ENCODE measurements at regions not wholly inside any gene's neighbourhood (a gene's known extent, or its start where the extent isn't known, plus 50 kb on each side); places are given as distances from the start of the nearest gene placed in this dataset.

DNA sequence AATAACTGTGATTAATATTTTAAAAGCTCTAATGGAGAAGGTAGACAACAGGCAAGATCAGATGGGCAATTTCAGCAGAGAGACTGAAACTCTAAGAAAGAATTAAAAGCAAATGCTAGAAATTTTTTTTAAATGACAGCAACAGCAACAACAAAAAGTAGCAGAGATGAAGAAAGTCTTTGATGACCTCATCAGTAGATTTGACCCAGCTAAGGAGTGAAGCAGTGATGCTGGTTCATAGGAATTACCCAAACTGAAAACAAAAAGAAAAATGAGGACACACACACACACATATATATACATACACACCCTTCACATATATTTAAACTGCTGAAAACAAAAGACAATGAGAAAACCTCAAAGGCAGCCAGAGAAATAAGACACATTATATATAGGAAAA lies 197.6 kb upstream of the ARID1B start:
- RAD21 ChIA-PET (ENCODE audit: low non-redundant PET in 1 of 2, low total read pairs in 2 of 2, uncharacterized antibody in 2 of 2, unreplicated experiment in 2 of 2), result no interaction called here
- no TSS peak for BruUV-seq (replicated peaks)
- ATAC-seq, result no peak

More for the DNA sequence above, 197.6 kb upstream of the ARID1B start:
- CTCF ChIA-PET, result no interaction called here
- intact Hi-C loops (cut with micrococcal nuclease), result no loop called here
- Histone ChIP-seq H3K9me3 (ENCODE audit: control insufficient read depth in 1 of 2, insufficient read depth in 1 of 2, low read depth in 1 of 2, low read length in 2 of 2) (peaks cover 3 to 12% of the 10 kb centered on the region in 2 experiments; a peak in 2 of 4 replicates), H2AFZ (ENCODE audit: low read depth, low read length, poor library complexity, severe bottlenecking) (no peak overlapping the region), H3K4me3 (replicated peaks in 1 of 2; ENCODE audit: low read depth in 1 of 2, low read length in 2 of 2) (no peak overlapping the region), H3K27ac (ENCODE audit: low read depth, low read length) (no peak overlapping the region), H3K4me1 (ENCODE audit: control insufficient read depth in 1 of 2, insufficient read depth in 2 of 2, low read length in 2 of 2) (no peaks in the 10 kb centered on the region), H3K9me2 (ENCODE audit: insufficient read depth) (no peaks in the 10 kb centered on the region), H3K36me3 (ENCODE audit: control insufficient read depth in 1 of 2, insufficient read depth in 2 of 2, low read length in 2 of 2) (no peaks in the 10 kb centered on the region), H3K9ac (ENCODE audit: low read length) (no peak overlapping the region), H3K4me2 (ENCODE audit: low read length) (no peak overlapping the region), H3K79me2 (ENCODE audit: insufficient read depth, low read length) (no peaks in the 10 kb centered on the region), H4K20me1 (ENCODE audit: insufficient read depth) (no peaks in the 10 kb centered on the region), H3K27me3 (ENCODE audit: insufficient read depth, low read length) (no peaks in the 10 kb centered on the region)
- POLR2A ChIA-PET, result no interaction called here
- no peak for DNase-seq (ENCODE audit: low read depth, low spot score)
- TF ChIP-seq CBX3 (IDR thresholded peaks at IDR 0.05; ENCODE audit: low read depth) (no peak), CEBPB (IDR thresholded peaks at IDR 0.05; ENCODE audit: low read depth) (no peak), SP1 (IDR thresholded peaks at IDR 0.05; ENCODE audit: low read depth) (no peak), ZFX (IDR thresholded peaks at IDR 0.05) (no peak), JUND (IDR thresholded peaks at IDR 0.05) (no peak), RAD21 (IDR thresholded peaks at IDR 0.05; ENCODE audit: low read depth) (no peak), POLR2AphosphoS5 (IDR thresholded peaks at IDR 0.05; ENCODE audit: low read depth, low read length) (no peak), EZH2 (IDR thresholded peaks at IDR 0.05) (no peak), POLR2A (IDR thresholded peaks at IDR 0.05; ENCODE audit: borderline replicate concordance, extremely low read depth, insufficient read depth, insufficient read length) (no peak), EGR1 (IDR thresholded peaks at IDR 0.05; ENCODE audit: low read depth) (no peak)
- TF ChIP-seq, protein P1, sequence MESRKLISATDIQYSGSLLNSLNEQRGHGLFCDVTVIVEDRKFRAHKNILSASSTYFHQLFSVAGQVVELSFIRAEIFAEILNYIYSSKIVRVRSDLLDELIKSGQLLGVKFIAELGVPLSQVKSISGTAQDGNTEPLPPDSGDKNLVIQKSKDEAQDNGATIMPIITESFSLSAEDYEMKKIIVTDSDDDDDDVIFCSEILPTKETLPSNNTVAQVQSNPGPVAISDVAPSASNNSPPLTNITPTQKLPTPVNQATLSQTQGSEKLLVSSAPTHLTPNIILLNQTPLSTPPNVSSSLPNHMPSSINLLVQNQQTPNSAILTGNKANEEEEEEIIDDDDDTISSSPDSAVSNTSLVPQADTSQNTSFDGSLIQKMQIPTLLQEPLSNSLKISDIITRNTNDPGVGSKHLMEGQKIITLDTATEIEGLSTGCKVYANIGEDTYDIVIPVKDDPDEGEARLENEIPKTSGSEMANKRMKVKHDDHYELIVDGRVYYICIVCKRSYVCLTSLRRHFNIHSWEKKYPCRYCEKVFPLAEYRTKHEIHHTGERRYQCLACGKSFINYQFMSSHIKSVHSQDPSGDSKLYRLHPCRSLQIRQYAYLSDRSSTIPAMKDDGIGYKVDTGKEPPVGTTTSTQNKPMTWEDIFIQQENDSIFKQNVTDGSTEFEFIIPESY (IDR thresholded peaks at IDR 0.05; ENCODE audit: extremely low read depth, insufficient replicate concordance, low read length), result no peak
- TF ChIP-seq, protein P2, sequence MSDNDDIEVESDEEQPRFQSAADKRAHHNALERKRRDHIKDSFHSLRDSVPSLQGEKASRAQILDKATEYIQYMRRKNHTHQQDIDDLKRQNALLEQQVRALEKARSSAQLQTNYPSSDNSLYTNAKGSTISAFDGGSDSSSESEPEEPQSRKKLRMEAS (IDR thresholded peaks at IDR 0.05), result no peak
- TF ChIP-seq, protein P3, sequence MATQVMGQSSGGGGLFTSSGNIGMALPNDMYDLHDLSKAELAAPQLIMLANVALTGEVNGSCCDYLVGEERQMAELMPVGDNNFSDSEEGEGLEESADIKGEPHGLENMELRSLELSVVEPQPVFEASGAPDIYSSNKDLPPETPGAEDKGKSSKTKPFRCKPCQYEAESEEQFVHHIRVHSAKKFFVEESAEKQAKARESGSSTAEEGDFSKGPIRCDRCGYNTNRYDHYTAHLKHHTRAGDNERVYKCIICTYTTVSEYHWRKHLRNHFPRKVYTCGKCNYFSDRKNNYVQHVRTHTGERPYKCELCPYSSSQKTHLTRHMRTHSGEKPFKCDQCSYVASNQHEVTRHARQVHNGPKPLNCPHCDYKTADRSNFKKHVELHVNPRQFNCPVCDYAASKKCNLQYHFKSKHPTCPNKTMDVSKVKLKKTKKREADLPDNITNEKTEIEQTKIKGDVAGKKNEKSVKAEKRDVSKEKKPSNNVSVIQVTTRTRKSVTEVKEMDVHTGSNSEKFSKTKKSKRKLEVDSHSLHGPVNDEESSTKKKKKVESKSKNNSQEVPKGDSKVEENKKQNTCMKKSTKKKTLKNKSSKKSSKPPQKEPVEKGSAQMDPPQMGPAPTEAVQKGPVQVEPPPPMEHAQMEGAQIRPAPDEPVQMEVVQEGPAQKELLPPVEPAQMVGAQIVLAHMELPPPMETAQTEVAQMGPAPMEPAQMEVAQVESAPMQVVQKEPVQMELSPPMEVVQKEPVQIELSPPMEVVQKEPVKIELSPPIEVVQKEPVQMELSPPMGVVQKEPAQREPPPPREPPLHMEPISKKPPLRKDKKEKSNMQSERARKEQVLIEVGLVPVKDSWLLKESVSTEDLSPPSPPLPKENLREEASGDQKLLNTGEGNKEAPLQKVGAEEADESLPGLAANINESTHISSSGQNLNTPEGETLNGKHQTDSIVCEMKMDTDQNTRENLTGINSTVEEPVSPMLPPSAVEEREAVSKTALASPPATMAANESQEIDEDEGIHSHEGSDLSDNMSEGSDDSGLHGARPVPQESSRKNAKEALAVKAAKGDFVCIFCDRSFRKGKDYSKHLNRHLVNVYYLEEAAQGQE (IDR thresholded peaks at IDR 0.05; ENCODE audit: low read depth), result no peak
- TF ChIP-seq, protein P4, sequence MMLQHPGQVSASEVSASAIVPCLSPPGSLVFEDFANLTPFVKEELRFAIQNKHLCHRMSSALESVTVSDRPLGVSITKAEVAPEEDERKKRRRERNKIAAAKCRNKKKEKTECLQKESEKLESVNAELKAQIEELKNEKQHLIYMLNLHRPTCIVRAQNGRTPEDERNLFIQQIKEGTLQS (IDR thresholded peaks at IDR 0.05), result no peak
